ENCODE measurements at regions not wholly inside any gene's neighbourhood (a gene's known extent, or its start where the extent isn't known, plus 50 kb on each side); places are given as distances from the start of the nearest gene placed in this dataset.
A peak's percentile ranks its signal among the peaks of the same experiment; 100 is the strongest.
"Not testable (repeated sequence)": the region's sequence is repeated elsewhere in the genome, so short reads cannot be mapped to it uniquely, and the experiment has no call there.

GRCh38 chr6:134669485-134669884 is 280.4 kb downstream of the ALDH8A1 start:
- DNase-seq (ENCODE audit: low read depth), result no peak

GRCh38 chr6:134667111-134667510 is 282.8 kb downstream of the ALDH8A1 start:
- DNase-seq (ENCODE audit: low read depth), result no peak

- DNase-seq (ENCODE audit: low read depth), result no peak
Observed at GRCh38 chr6:134666125-134666524, 283.8 kb downstream of the ALDH8A1 start.

GRCh38 chr6:134665029-134665723 is 284.7 kb downstream of the ALDH8A1 start:
- no peak for DNase-seq (ENCODE audit: low read depth)

- no peak for DNase-seq (ENCODE audit: low read depth)
Observed at GRCh38 chr6:134663800-134664535, 285.9 kb downstream of the ALDH8A1 start.

GRCh38 chr6:134663356-134663755 is 286.5 kb downstream of the ALDH8A1 start:
- no peak for DNase-seq (ENCODE audit: low read depth)

GRCh38 chr6:134662077-134662700 is 287.7 kb downstream of the ALDH8A1 start:
- DNase-seq (ENCODE audit: low read depth), result no peak

- DNase-seq (ENCODE audit: low read depth), result not testable (repeated sequence)
Observed at GRCh38 chr6:134659885-134660284, 290.0 kb downstream of the ALDH8A1 start.

- no peak for DNase-seq (ENCODE audit: low read depth)
Observed at GRCh38 chr6:134658596-134658995, 291.3 kb downstream of the ALDH8A1 start.

GRCh38 chr6:134657751-134658527 is 292.0 kb downstream of the ALDH8A1 start:
- DNase-seq (ENCODE audit: low read depth), result no peak

GRCh38 chr6:134657343-134657742 is 292.6 kb downstream of the ALDH8A1 start:
- no peak for DNase-seq (ENCODE audit: low read depth)

GRCh38 chr6:134654751-134655150 is 295.1 kb downstream of the ALDH8A1 start:
- no peak for DNase-seq (ENCODE audit: low read depth)

GRCh38 chr6:134651519-134651918 is 298.4 kb downstream of the ALDH8A1 start:
- DNase-seq (ENCODE audit: low read depth), result no peak

- DNase-seq (ENCODE audit: low read depth), result no peak
Observed at GRCh38 chr6:134647861-134648260, 302.0 kb downstream of the ALDH8A1 start.

GRCh38 chr6:134642819-134643218 is 307.1 kb downstream of the ALDH8A1 start:
- no peak for DNase-seq (ENCODE audit: low read depth)

GRCh38 chr6:134642279-134642678 is 307.6 kb downstream of the ALDH8A1 start:
- DNase-seq (ENCODE audit: low read depth), result no peak

- DNase-seq (ENCODE audit: low read depth), result peak; percentile 48
Observed at GRCh38 chr6:134640975-134641429, 308.9 kb downstream of the ALDH8A1 start.

GRCh38 chr6:134640229-134640628 is 309.7 kb downstream of the ALDH8A1 start:
- no peak for DNase-seq (ENCODE audit: low read depth)

- no peak for DNase-seq (ENCODE audit: low read depth)
Observed at GRCh38 chr6:134637847-134638437, 312.0 kb downstream of the ALDH8A1 start.

- DNase-seq (ENCODE audit: low read depth), result no peak
Observed at GRCh38 chr6:134637282-134637681, 312.6 kb downstream of the ALDH8A1 start.

GRCh38 chr6:134636186-134636799 is 313.6 kb downstream of the ALDH8A1 start:
- DNase-seq (ENCODE audit: low read depth), result no peak
